ENCODE measurements at regions not wholly inside any gene's neighbourhood (a gene's known extent, or its start where the extent isn't known, plus 50 kb on each side); places are given as distances from the start of the nearest gene placed in this dataset.

DNA sequence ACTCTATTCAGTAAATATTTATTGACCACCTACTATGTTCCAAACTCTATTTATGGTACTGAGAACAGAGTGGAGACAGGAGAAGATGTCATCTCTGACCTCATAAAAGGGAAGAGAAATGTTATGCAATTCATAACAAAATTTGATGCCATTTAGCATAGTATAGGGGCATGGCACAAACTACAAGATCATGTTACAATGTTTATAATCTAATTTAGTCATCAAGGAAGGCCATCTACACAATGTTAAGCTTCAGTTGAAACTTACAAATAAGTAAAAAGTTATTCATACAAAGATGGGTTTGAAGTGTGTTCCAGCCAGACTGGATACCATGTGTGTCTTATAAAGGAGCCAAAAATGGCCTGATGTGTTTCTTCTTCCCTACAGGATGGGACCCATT is 146.8 kb upstream of the CHRM3 start:
- TF ChIP-seq, protein P1, sequence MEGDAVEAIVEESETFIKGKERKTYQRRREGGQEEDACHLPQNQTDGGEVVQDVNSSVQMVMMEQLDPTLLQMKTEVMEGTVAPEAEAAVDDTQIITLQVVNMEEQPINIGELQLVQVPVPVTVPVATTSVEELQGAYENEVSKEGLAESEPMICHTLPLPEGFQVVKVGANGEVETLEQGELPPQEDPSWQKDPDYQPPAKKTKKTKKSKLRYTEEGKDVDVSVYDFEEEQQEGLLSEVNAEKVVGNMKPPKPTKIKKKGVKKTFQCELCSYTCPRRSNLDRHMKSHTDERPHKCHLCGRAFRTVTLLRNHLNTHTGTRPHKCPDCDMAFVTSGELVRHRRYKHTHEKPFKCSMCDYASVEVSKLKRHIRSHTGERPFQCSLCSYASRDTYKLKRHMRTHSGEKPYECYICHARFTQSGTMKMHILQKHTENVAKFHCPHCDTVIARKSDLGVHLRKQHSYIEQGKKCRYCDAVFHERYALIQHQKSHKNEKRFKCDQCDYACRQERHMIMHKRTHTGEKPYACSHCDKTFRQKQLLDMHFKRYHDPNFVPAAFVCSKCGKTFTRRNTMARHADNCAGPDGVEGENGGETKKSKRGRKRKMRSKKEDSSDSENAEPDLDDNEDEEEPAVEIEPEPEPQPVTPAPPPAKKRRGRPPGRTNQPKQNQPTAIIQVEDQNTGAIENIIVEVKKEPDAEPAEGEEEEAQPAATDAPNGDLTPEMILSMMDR (IDR thresholded peaks at IDR 0.05; ENCODE audit: low read depth, low read length, missing control alignments): no peak
- H3K4me3 ChIP-seq (ENCODE audit: low read depth, low read length): no peak overlapping the region
- in situ Hi-C loops (cut with HindIII; ENCODE audit: low sequenced_read_pairs): no loop called here
- DNase-seq (ENCODE audit: low read depth): no peak

GRCh38 chr1:239237912-239238311 is 148.5 kb upstream of the CHRM3 start:
- H3K4me3 ChIP-seq (ENCODE audit: low read depth, low read length): no peak overlapping the region
- no peak for DNase-seq (ENCODE audit: low read depth)
- TF ChIP-seq, protein P1 (IDR thresholded peaks at IDR 0.05; ENCODE audit: low read depth, low read length, missing control alignments): no peak
- in situ Hi-C loops (cut with HindIII; ENCODE audit: low sequenced_read_pairs): no loop called here

- TF ChIP-seq, protein P1 (IDR thresholded peaks at IDR 0.05; ENCODE audit: low read depth, low read length, missing control alignments): no peak
- in situ Hi-C loops (cut with HindIII; ENCODE audit: low sequenced_read_pairs): no loop called here
- H3K4me3 ChIP-seq (ENCODE audit: low read depth, low read length): no peak overlapping the region
- DNase-seq (ENCODE audit: low read depth): no peak
Measured at GRCh38 chr1:239233626-239234025, 152.7 kb upstream of the CHRM3 start.

- in situ Hi-C loops (cut with HindIII; ENCODE audit: low sequenced_read_pairs): no loop called here
- H3K4me3 ChIP-seq (ENCODE audit: low read depth, low read length): no peak overlapping the region
- no peak for DNase-seq (ENCODE audit: low read depth)
- TF ChIP-seq, protein P1 (IDR thresholded peaks at IDR 0.05; ENCODE audit: low read depth, low read length, missing control alignments): no peak
Measured at GRCh38 chr1:239232921-239233320, 153.4 kb upstream of the CHRM3 start.

GRCh38 chr1:239228451-239228850 is 157.9 kb upstream of the CHRM3 start:
- H3K4me3 ChIP-seq (ENCODE audit: low read depth, low read length): no peak overlapping the region
- DNase-seq (ENCODE audit: low read depth): no peak
- in situ Hi-C loops (cut with HindIII; ENCODE audit: low sequenced_read_pairs): no loop called here
- TF ChIP-seq, protein P1 (IDR thresholded peaks at IDR 0.05; ENCODE audit: low read depth, low read length, missing control alignments): no peak

GRCh38 chr1:239225396-239225795 is 161.0 kb upstream of the CHRM3 start:
- in situ Hi-C loops (cut with HindIII; ENCODE audit: low sequenced_read_pairs): no loop called here

More at GRCh38 chr1:239225396-239225795, 161.0 kb upstream of the CHRM3 start:
- no peak overlapping the region for H3K4me3 ChIP-seq (ENCODE audit: low read depth, low read length)
- DNase-seq (ENCODE audit: low read depth): no peak
- TF ChIP-seq, protein P1 (IDR thresholded peaks at IDR 0.05; ENCODE audit: low read depth, low read length, missing control alignments): no peak
